Fibroblast of villous mesenchyme (primary cell): ENCODE measurements at regions not wholly inside any gene's neighbourhood (a gene's known extent, or its start where the extent isn't known, plus 50 kb on each side); places are given as distances from the start of the nearest gene placed in this dataset.

Source experiments
- DNase-seq: peaks from one replicate; pipeline ENCODE4 v3.0.0-alpha.2; 2010; ENCODE audit warnings: low read depth
- H3K4me3 ChIP-seq: 2 replicates; pipeline ENCODE4 v1.5.1; 2011; ENCODE audit warnings: low read depth, mild to moderate bottlenecking, low read length
- TF ChIP-seq, protein P1 (sequence below): IDR thresholded peaks from 2 replicates; pipeline ENCODE4 v1.5.1; 2012; ENCODE audit warnings: low read depth, mild to moderate bottlenecking, low read length; ENCODE audit not compliant: insufficient read depth

DNA sequence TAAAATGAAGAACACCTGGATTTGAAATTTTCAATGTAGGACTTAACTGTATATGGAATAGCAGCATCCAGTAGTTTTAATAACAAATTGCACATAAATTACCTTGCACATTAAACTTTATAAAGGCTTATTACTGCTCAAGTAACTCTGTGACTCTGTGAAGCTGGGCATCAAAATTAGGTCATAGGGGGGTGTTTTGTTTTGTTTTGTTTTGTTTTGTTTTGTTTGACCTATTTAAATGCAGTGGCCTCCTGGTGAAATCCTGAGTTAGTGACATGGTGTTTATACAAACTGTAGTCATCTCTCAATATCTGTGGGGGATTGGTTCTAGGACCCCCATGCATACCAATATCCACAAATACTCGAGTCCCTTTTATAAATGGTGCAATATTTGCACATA is 51.9 kb upstream of the ADAD1 start:
- TF ChIP-seq, protein P1, sequence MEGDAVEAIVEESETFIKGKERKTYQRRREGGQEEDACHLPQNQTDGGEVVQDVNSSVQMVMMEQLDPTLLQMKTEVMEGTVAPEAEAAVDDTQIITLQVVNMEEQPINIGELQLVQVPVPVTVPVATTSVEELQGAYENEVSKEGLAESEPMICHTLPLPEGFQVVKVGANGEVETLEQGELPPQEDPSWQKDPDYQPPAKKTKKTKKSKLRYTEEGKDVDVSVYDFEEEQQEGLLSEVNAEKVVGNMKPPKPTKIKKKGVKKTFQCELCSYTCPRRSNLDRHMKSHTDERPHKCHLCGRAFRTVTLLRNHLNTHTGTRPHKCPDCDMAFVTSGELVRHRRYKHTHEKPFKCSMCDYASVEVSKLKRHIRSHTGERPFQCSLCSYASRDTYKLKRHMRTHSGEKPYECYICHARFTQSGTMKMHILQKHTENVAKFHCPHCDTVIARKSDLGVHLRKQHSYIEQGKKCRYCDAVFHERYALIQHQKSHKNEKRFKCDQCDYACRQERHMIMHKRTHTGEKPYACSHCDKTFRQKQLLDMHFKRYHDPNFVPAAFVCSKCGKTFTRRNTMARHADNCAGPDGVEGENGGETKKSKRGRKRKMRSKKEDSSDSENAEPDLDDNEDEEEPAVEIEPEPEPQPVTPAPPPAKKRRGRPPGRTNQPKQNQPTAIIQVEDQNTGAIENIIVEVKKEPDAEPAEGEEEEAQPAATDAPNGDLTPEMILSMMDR = no peak
- H3K4me3 ChIP-seq = no peak overlapping the region

DNA sequence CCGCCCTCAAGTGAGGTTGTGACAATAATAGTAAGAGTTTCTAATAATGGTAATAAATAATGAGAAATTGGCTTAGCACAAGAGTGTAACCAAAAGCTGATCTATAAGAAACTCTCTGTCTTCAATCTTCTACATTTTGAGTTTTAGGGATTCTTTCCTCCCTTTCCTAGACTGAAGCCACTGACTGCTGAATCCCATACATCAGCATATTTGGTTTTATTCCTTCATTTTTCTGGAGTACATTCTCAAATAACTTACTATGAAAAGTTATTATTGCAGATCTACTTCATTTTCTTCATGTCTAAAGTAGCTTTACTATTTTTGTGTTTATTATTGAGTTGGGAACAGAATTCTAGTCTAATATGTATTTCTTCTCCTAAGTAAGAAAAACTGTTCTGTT is 49.9 kb upstream of the ADAD1 start:
- TF ChIP-seq, protein P1 = no peak
- no peak for DNase-seq
- no peak overlapping the region for H3K4me3 ChIP-seq

More for the DNA sequence above, 51.9 kb upstream of the ADAD1 start:
- no peak for DNase-seq
